H9 (cell line): ENCODE measurements at regions not wholly inside any gene's neighbourhood (a gene's known extent, or its start where the extent isn't known, plus 50 kb on each side); places are given as distances from the start of the nearest gene placed in this dataset.

Experiments used
- DNase-seq: peaks from one replicate; pipeline ENCODE4 v3.0.0-alpha.2; 2017
- H2AFZ ChIP-seq: one replicate; pipeline ENCODE4 v1.6.1; 2013; ENCODE audit warnings: mild to moderate bottlenecking, low read length, control low read depth, moderate library complexity
- H2AK5ac ChIP-seq: 2 replicates; pipeline ENCODE4 v1.6.1; 2013; ENCODE audit warnings: low read length, control low read depth, mixed read lengths; ENCODE audit not compliant: insufficient read length
- H2BK120ac ChIP-seq: one replicate; pipeline ENCODE4 v1.6.1; 2013; ENCODE audit warnings: low read depth, mild to moderate bottlenecking, low read length, control low read depth, inconsistent platforms; ENCODE audit not compliant: poor library complexity, severe bottlenecking
- H2BK12ac ChIP-seq: 2 replicates; pipeline ENCODE4 v1.6.1; 2013; ENCODE audit warnings: low read length, control low read depth, mixed read lengths, low read depth; ENCODE audit not compliant: insufficient read length
- H2BK15ac ChIP-seq: 2 replicates; pipeline ENCODE4 v1.6.1; 2013; ENCODE audit warnings: low read depth, low read length, control low read depth
- H2BK20ac ChIP-seq: one replicate; pipeline ENCODE4 v1.6.1; 2013; ENCODE audit warnings: low read depth, mild to moderate bottlenecking, low read length, control low read depth, inconsistent platforms; ENCODE audit not compliant: poor library complexity, severe bottlenecking
- H2BK5ac ChIP-seq: 2 replicates; pipeline ENCODE4 v1.6.1; 2013; ENCODE audit warnings: low read length, control low read depth, mixed read lengths; ENCODE audit not compliant: insufficient read length
- H3K14ac ChIP-seq: 2 replicates; pipeline ENCODE4 v1.6.1; 2013; ENCODE audit warnings: low read length, control low read depth; ENCODE audit not compliant: insufficient read depth
- H3K18ac ChIP-seq: 2 replicates; pipeline ENCODE4 v1.6.1; 2013; ENCODE audit warnings: low read depth, mild to moderate bottlenecking, mixed read lengths, low read length, control low read depth; ENCODE audit not compliant: insufficient read length
- H3K23ac ChIP-seq: 2 replicates; pipeline ENCODE4 v1.6.1; 2013; ENCODE audit warnings: low read length, control low read depth, mixed read lengths, low read depth; ENCODE audit not compliant: insufficient read length
- H3K23me2 ChIP-seq: 2 replicates; pipeline ENCODE4 v1.6.1; 2013; ENCODE audit warnings: low read depth, mild to moderate bottlenecking, mixed read lengths, low read length, control low read depth; ENCODE audit not compliant: insufficient read length, poor library complexity, severe bottlenecking
- H3K27ac ChIP-seq: 2 replicates; pipeline ENCODE4 v1.5.1; 2013; ENCODE audit warnings: low read length, control low read depth, mixed read lengths, low read depth; ENCODE audit not compliant: insufficient read length
- H3K27me3 ChIP-seq: 2 replicates; pipeline ENCODE4 v1.6.1; 2013; ENCODE audit warnings: low read length, control low read depth, inconsistent platforms; ENCODE audit not compliant: insufficient read depth
- H3K4ac ChIP-seq: 2 replicates; pipeline ENCODE4 v1.6.1; 2013; ENCODE audit warnings: low read depth, mild to moderate bottlenecking, control low read depth, inconsistent platforms, low read length, moderate library complexity
- H3K4me1 ChIP-seq: 2 replicates; pipeline ENCODE4 v1.6.1; 2013; ENCODE audit warnings: low read length, control low read depth, inconsistent platforms; ENCODE audit not compliant: insufficient read depth
- H3K4me2 ChIP-seq: 2 replicates; pipeline ENCODE4 v1.6.1; 2013; ENCODE audit warnings: low read length, control low read depth, mixed read lengths; ENCODE audit not compliant: insufficient read length, insufficient read depth
- H3K56ac ChIP-seq: 2 replicates; pipeline ENCODE4 v1.6.1; 2013; ENCODE audit warnings: low read depth, mild to moderate bottlenecking, mixed read lengths, low read length, control low read depth; ENCODE audit not compliant: insufficient read length
- H3K79me1 ChIP-seq: 2 replicates; pipeline ENCODE4 v1.6.1; 2013; ENCODE audit warnings: low read depth, mild to moderate bottlenecking, moderate library complexity, low read length, control low read depth, inconsistent platforms; ENCODE audit not compliant: insufficient read depth, poor library complexity, severe bottlenecking
- H3K79me2 ChIP-seq: 2 replicates; pipeline ENCODE4 v1.6.1; 2013; ENCODE audit warnings: low read length, control low read depth, inconsistent platforms; ENCODE audit not compliant: insufficient read depth
- H3K9ac ChIP-seq: 2 replicates; pipeline ENCODE4 v1.6.1; 2013; ENCODE audit warnings: low read length, control low read depth, mixed read lengths; ENCODE audit not compliant: insufficient read length; ENCODE audit errors: extremely low read depth
- H3K9me3 ChIP-seq: one replicate; pipeline ENCODE4 v1.6.1; 2013; ENCODE audit warnings: low read depth, low read length, inconsistent platforms; ENCODE audit not compliant: control insufficient read depth
- H3T11ph ChIP-seq: one replicate; pipeline ENCODE4 v1.6.1; 2013; ENCODE audit warnings: mild to moderate bottlenecking, low read length, control low read depth, inconsistent platforms
- H4K20me1 ChIP-seq: one replicate; pipeline ENCODE4 v1.6.1; 2013; ENCODE audit not compliant: control insufficient read depth, insufficient read length, insufficient read depth
- H4K5ac ChIP-seq: 2 replicates; pipeline ENCODE4 v1.6.1; 2013; ENCODE audit warnings: low read depth, mild to moderate bottlenecking, mixed read lengths, low read length, control low read depth; ENCODE audit not compliant: insufficient read length
- H4K8ac ChIP-seq: replicated peaks from 2 replicates; pipeline ENCODE4 v1.6.1; 2013; ENCODE audit warnings: low read length, control low read depth, mixed read lengths, low read depth; ENCODE audit not compliant: insufficient read length
- H4K91ac ChIP-seq: 2 replicates; pipeline ENCODE4 v1.6.1; 2013; ENCODE audit warnings: low read depth, mild to moderate bottlenecking, moderate library complexity, mixed read lengths, low read length, control low read depth; ENCODE audit not compliant: insufficient read length
- H3K27ac Mint-ChIP-seq, 3 experiments: 2 replicates in 2 of 3; 3 replicates in 1 of 3; pipeline ENCODE4 v1.8.0; 2020 to 2021; ENCODE audit warnings: mixed read lengths in 3 of 3, mild to moderate bottlenecking in 1 of 3, moderate library complexity in 1 of 3
- H3K27me3 Mint-ChIP-seq: 2 replicates; pipeline ENCODE4 v1.8.0; 2021; ENCODE audit warnings: low read depth, mild to moderate bottlenecking, moderate library complexity, mixed read lengths
- H3K36me3 Mint-ChIP-seq, 3 experiments: 2 replicates in 2 of 3; 3 replicates in 1 of 3; pipeline ENCODE4 v1.8.0; 2020 to 2021; ENCODE audit warnings: low read depth in 3 of 3, mixed read lengths in 3 of 3; ENCODE audit not compliant: insufficient read depth in 1 of 3
- H3K4me1 Mint-ChIP-seq, 2 experiments: 2 replicates each; pipeline ENCODE4 v1.8.0; 2020; ENCODE audit warnings: mixed read lengths in 2 of 2
- H3K4me3 Mint-ChIP-seq, 2 experiments: 2 replicates in 1 of 2; 3 replicates in 1 of 2; pipeline ENCODE4 v1.8.0; 2020 to 2021; ENCODE audit warnings: mild to moderate bottlenecking in 2 of 2, mixed read lengths in 2 of 2, moderate library complexity in 1 of 2
- H3K9me3 Mint-ChIP-seq, 2 experiments: 2 replicates in 1 of 2; 3 replicates in 1 of 2; pipeline ENCODE4 v1.8.0; 2020; ENCODE audit warnings: mild to moderate bottlenecking in 2 of 2, mixed read lengths in 2 of 2, moderate library complexity in 1 of 2
- CTCF ChIP-seq: fragments of 200-600 bp; sonication (generic); conservative IDR thresholded peaks from 3 replicates; pipeline ENCODE4 v1.8.0; 2021; ENCODE audit warnings: antibody characterized with exemption, mild to moderate bottlenecking

- H3K27ac Mint-ChIP-seq = no peak overlapping the region
- DNase-seq = no peak
- H3T11ph ChIP-seq = no peak overlapping the region
Observed at GRCh38 chr12:84072961-84073360, 839.6 kb downstream of the SLC6A15 start.

More at GRCh38 chr12:84072961-84073360, 839.6 kb downstream of the SLC6A15 start:
- Histone ChIP-seq H2BK12ac (no peak overlapping the region), H4K8ac (no peak overlapping the region), H3K14ac (no peak overlapping the region), H2BK15ac (no peak overlapping the region), H3K9me3 (no peaks in the 10 kb centered on the region), H3K4me1 (no peaks in the 10 kb centered on the region), H3K79me2 (no peaks in the 10 kb centered on the region), H3K4ac (no peak overlapping the region), H3K23ac (no peak overlapping the region), H2BK120ac (no peak overlapping the region), H3K4me2 (no peak overlapping the region), H3K23me2 (no peaks in the 10 kb centered on the region), H3K27me3 (no peaks in the 10 kb centered on the region), H4K91ac (no peak overlapping the region), H2BK5ac (no peak overlapping the region), H4K20me1 (no peaks in the 10 kb centered on the region), H3K18ac (no peak overlapping the region), H3K27ac (no peak overlapping the region), H2AFZ (no peak overlapping the region), H2BK20ac (no peak overlapping the region), H3K9ac (no peak overlapping the region), H3K79me1 (no peaks in the 10 kb centered on the region), H3K56ac (no peak overlapping the region), H4K5ac (no peak overlapping the region), H2AK5ac (no peak overlapping the region)
- H3K36me3 Mint-ChIP-seq = no peaks in the 10 kb centered on the region
- no peak for TF ChIP-seq CTCF
- H3K4me1 Mint-ChIP-seq = peaks cover 4% of the 10 kb centered on the region in 2 experiments; a peak in 3 of 4 replicates
- H3K4me3 Mint-ChIP-seq = no peak overlapping the region
- no peaks in the 10 kb centered on the region; a peak in 1 of 5 replicates for H3K9me3 Mint-ChIP-seq
- no peaks in the 10 kb centered on the region for H3K27me3 Mint-ChIP-seq
